Activated T-cell treated with anti-CD3 and anti-CD28 coated beads, Interleukin-2, amount 50 U/mL, for 72 hours (primary cell): ENCODE measurements at regions not wholly inside any gene's neighbourhood (a gene's known extent, or its start where the extent isn't known, plus 50 kb on each side); places are given as distances from the start of the nearest gene placed in this dataset.
"Not testable (repeated sequence)": the region's sequence is repeated elsewhere in the genome, so short reads cannot be mapped to it uniquely, and the experiment has no call there.

Experiments
- ATAC-seq, 2 donors: fragments of 150-1000 bp; cut with Tn5 transposase; replicated peaks in 1 of 2; 2 replicates each; pipeline ENCODE4 v1.10.0; 2021; ENCODE audit warnings: moderate library complexity in 2 of 2, mild to moderate bottlenecking in 1 of 2
- DNase-seq, 2 donors: peaks; one replicate each; pipeline ENCODE4 v3.0.0; 2021 to 2022; ENCODE audit warnings: mixed read lengths in 1 of 2
- H3K27ac Mint-ChIP-seq: one replicate; pipeline ENCODE4 v1.8.0; 2022; ENCODE audit warnings: mild to moderate bottlenecking, moderate library complexity, mixed read lengths
- H3K27me3 Mint-ChIP-seq: one replicate; pipeline ENCODE4 v1.8.0; 2022; ENCODE audit warnings: low read depth, mixed read lengths
- H3K36me3 Mint-ChIP-seq, 2 donors: one replicate each; pipeline ENCODE4 v1.8.0; 2022; ENCODE audit warnings: mixed read lengths in 2 of 2, mild to moderate bottlenecking in 1 of 2; ENCODE audit not compliant: insufficient read depth in 2 of 2
- H3K4me1 Mint-ChIP-seq: one replicate; pipeline ENCODE4 v1.8.0; 2022; ENCODE audit warnings: low read depth, mixed read lengths
- H3K4me3 Mint-ChIP-seq, 2 donors: one replicate each; pipeline ENCODE4 v1.8.0; 2022; ENCODE audit warnings: mild to moderate bottlenecking in 2 of 2, mixed read lengths in 2 of 2, moderate library complexity in 2 of 2
- H3K9me3 Mint-ChIP-seq, 2 donors: one replicate each; pipeline ENCODE4 v1.8.0; 2022; ENCODE audit warnings: mixed read lengths in 2 of 2

GRCh38 chr4:164542431-164542830 lies 211.5 kb upstream of the SMIM31 start:
- no peaks in the 10 kb centered on the region for H3K27me3 Mint-ChIP-seq
- no peak for DNase-seq
- H3K36me3 Mint-ChIP-seq: peaks cover 1 to 4% of the 10 kb centered on the region in 2 donors
- no peak for ATAC-seq
- no peaks in the 10 kb centered on the region for H3K4me1 Mint-ChIP-seq
- H3K4me3 Mint-ChIP-seq: no peak overlapping the region
- peaks cover 4 to 7% of the 10 kb centered on the region in 2 donors for H3K9me3 Mint-ChIP-seq
- no peak overlapping the region for H3K27ac Mint-ChIP-seq

- Mint-ChIP-seq H3K4me1 (no peaks in the 10 kb centered on the region), H3K9me3 (peaks cover 2 to 5% of the 10 kb centered on the region in 2 donors), H3K4me3 (no peak overlapping the region), H3K36me3 (no peaks in the 10 kb centered on the region), H3K27me3 (no peaks in the 10 kb centered on the region), H3K27ac (no peak overlapping the region)
- ATAC-seq (no peak), DNase-seq (no peak)
These were observed 202.8 kb upstream of the SMIM31 start for GRCh38 chr4:164550989-164551712.

GRCh38 chr4:164551713-164552040 lies 202.3 kb upstream of the SMIM31 start:
- no peak for ATAC-seq
- Mint-ChIP-seq H3K27ac (no peak overlapping the region), H3K4me3 (no peak overlapping the region), H3K27me3 (no peaks in the 10 kb centered on the region), H3K9me3 (peaks cover 2 to 5% of the 10 kb centered on the region in 2 donors), H3K36me3 (no peaks in the 10 kb centered on the region), H3K4me1 (no peaks in the 10 kb centered on the region)
- no peak for DNase-seq

- no peaks in the 10 kb centered on the region for H3K4me1 Mint-ChIP-seq
- no peak for ATAC-seq
- H3K4me3 Mint-ChIP-seq: no peak overlapping the region
- no peak for DNase-seq
- H3K27me3 Mint-ChIP-seq: no peaks in the 10 kb centered on the region
- no peaks in the 10 kb centered on the region for H3K36me3 Mint-ChIP-seq
- H3K27ac Mint-ChIP-seq: no peak overlapping the region
- H3K9me3 Mint-ChIP-seq: peaks cover 1 to 2% of the 10 kb centered on the region in 2 donors
These were observed 182.1 kb upstream of the SMIM31 start for GRCh38 chr4:164571593-164572390.

GRCh38 chr4:164572877-164573279 lies 181.1 kb upstream of the SMIM31 start:
- Mint-ChIP-seq H3K4me1 (no peaks in the 10 kb centered on the region), H3K9me3 (peaks cover 0 to 5% of the 10 kb centered on the region in 2 donors), H3K27me3 (no peaks in the 10 kb centered on the region), H3K27ac (no peak overlapping the region), H3K4me3 (no peak overlapping the region), H3K36me3 (no peaks in the 10 kb centered on the region)
- DNase-seq (no peak), ATAC-seq (no peak)

GRCh38 chr4:164575861-164576260 lies 178.1 kb upstream of the SMIM31 start:
- Mint-ChIP-seq H3K36me3 (no peaks in the 10 kb centered on the region), H3K4me1 (no peaks in the 10 kb centered on the region), H3K27ac (no peak overlapping the region), H3K27me3 (no peaks in the 10 kb centered on the region), H3K9me3 (peaks cover 0 to 4% of the 10 kb centered on the region in 2 donors), H3K4me3 (no peak overlapping the region)
- no peak for ATAC-seq
- no peak for DNase-seq

- ATAC-seq (no peak), DNase-seq (no peak)
- Mint-ChIP-seq H3K27me3 (no peaks in the 10 kb centered on the region), H3K9me3 (peaks cover 3 to 5% of the 10 kb centered on the region in 2 donors), H3K36me3 (no peaks in the 10 kb centered on the region), H3K4me1 (no peaks in the 10 kb centered on the region), H3K4me3 (no peak overlapping the region), H3K27ac (no peak overlapping the region)
These were observed 174.5 kb upstream of the SMIM31 start for GRCh38 chr4:164579270-164579942.

- Mint-ChIP-seq H3K27me3 (no peaks in the 10 kb centered on the region), H3K4me1 (no peaks in the 10 kb centered on the region), H3K36me3 (no peaks in the 10 kb centered on the region), H3K4me3 (no peak overlapping the region), H3K27ac (no peak overlapping the region), H3K9me3 (peaks cover 5% of the 10 kb centered on the region in 2 donors)
- ATAC-seq: no peak
- DNase-seq: no peak
These were observed 162.3 kb upstream of the SMIM31 start for GRCh38 chr4:164591666-164592065.

GRCh38 chr4:164595751-164596150 lies 158.2 kb upstream of the SMIM31 start:
- Mint-ChIP-seq H3K36me3 (no peaks in the 10 kb centered on the region), H3K4me1 (no peaks in the 10 kb centered on the region), H3K27me3 (no peaks in the 10 kb centered on the region), H3K27ac (no peak overlapping the region), H3K9me3 (peaks cover 0 to 3% of the 10 kb centered on the region in 2 donors), H3K4me3 (no peak overlapping the region)
- DNase-seq: no peak
- no peak for ATAC-seq

GRCh38 chr4:164596318-164596878 lies 157.5 kb upstream of the SMIM31 start:
- no peaks in the 10 kb centered on the region for H3K27me3 Mint-ChIP-seq
- no peaks in the 10 kb centered on the region for H3K4me1 Mint-ChIP-seq
- H3K4me3 Mint-ChIP-seq: no peak overlapping the region
- H3K9me3 Mint-ChIP-seq: peaks cover 0 to 3% of the 10 kb centered on the region in 2 donors
- ATAC-seq: no peak
- no peak for DNase-seq
- H3K36me3 Mint-ChIP-seq: no peaks in the 10 kb centered on the region
- H3K27ac Mint-ChIP-seq: no peak overlapping the region

- H3K4me3 Mint-ChIP-seq: no peak overlapping the region
- H3K36me3 Mint-ChIP-seq: no peaks in the 10 kb centered on the region
These were observed 157.0 kb upstream of the SMIM31 start for GRCh38 chr4:164596927-164597326.

GRCh38 chr4:164601653-164602052 lies 152.3 kb upstream of the SMIM31 start:
- H3K4me1 Mint-ChIP-seq: no peaks in the 10 kb centered on the region
- no peak overlapping the region for H3K4me3 Mint-ChIP-seq

More at GRCh38 chr4:164596927-164597326, 157.0 kb upstream of the SMIM31 start:
- H3K4me1 Mint-ChIP-seq: no peaks in the 10 kb centered on the region
- H3K9me3 Mint-ChIP-seq: peaks cover 2 to 3% of the 10 kb centered on the region in 2 donors
- no peaks in the 10 kb centered on the region for H3K27me3 Mint-ChIP-seq
- ATAC-seq (no peak), DNase-seq (no peak)
- no peak overlapping the region for H3K27ac Mint-ChIP-seq

GRCh38 chr4:164605791-164606190 lies 148.1 kb upstream of the SMIM31 start:
- not testable (repeated sequence) for H3K4me3 Mint-ChIP-seq, H3K27ac Mint-ChIP-seq, H3K4me1 Mint-ChIP-seq, H3K9me3 Mint-ChIP-seq, H3K36me3 Mint-ChIP-seq, ATAC-seq, DNase-seq, H3K27me3 Mint-ChIP-seq

More at GRCh38 chr4:164601653-164602052, 152.3 kb upstream of the SMIM31 start:
- Mint-ChIP-seq H3K27ac (no peak overlapping the region), H3K36me3 (peaks cover 0 to 1% of the 10 kb centered on the region in 2 donors), H3K9me3 (peaks cover 2 to 3% of the 10 kb centered on the region in 2 donors), H3K27me3 (no peaks in the 10 kb centered on the region)
- ATAC-seq (no peak), DNase-seq (no peak)
